Astrocyte (in vitro differentiated cells and primary cell): ENCODE measurements at regions not wholly inside any gene's neighbourhood (a gene's known extent, or its start where the extent isn't known, plus 50 kb on each side); places are given as distances from the start of the nearest gene placed in this dataset.

Source experiments
- CTCF ChIP-seq: IDR thresholded peaks from 2 replicates; pipeline ENCODE4 v1.5.1; 2011; ENCODE audit warnings: low read depth, mild to moderate bottlenecking, inconsistent platforms, low read length, moderate library complexity; ENCODE audit not compliant: insufficient read depth
- EZH2 ChIP-seq: IDR thresholded peaks from 2 replicates; pipeline ENCODE4 v1.6.1; 2012; ENCODE audit warnings: mild to moderate bottlenecking, low read length, inconsistent platforms; ENCODE audit not compliant: insufficient read depth

GRCh38 chr4:24700118-24700517, 95.3 kb upstream of the SOD3 start:
- TF ChIP-seq CTCF = no peak
- TF ChIP-seq EZH2 = no peak
